ENCODE measurements at regions not wholly inside any gene's neighbourhood (a gene's known extent, or its start where the extent isn't known, plus 50 kb on each side); places are given as distances from the start of the nearest gene placed in this dataset.

- in situ Hi-C loops (cut with MboI; ENCODE audit: low sequenced_read_pairs) = no loop called here
- H3K27me3 ChIP-seq (ENCODE audit: low read depth) = peaks cover 5% of the 10 kb centered on the region
Observed at GRCh38 chr22:26981541-26981940, 324.2 kb downstream of the MIAT start.

GRCh38 chr22:26983311-26983710 lies 325.9 kb downstream of the MIAT start:
- no peak for DNase-seq (ENCODE audit: low spot score in 2 of 2)
- H3K4me3 ChIP-seq = no peak overlapping the region
- H3K27me3 ChIP-seq (ENCODE audit: low read depth) = peaks cover 5% of the 10 kb centered on the region
- no peaks in the 10 kb centered on the region for H3K36me3 ChIP-seq (replicated peaks)
- H3K9me3 ChIP-seq = no peaks in the 10 kb centered on the region
- H3K4me1 ChIP-seq = no peaks in the 10 kb centered on the region
- in situ Hi-C loops (cut with MboI; ENCODE audit: low sequenced_read_pairs) = no loop called here

More at GRCh38 chr22:26981541-26981940, 324.2 kb downstream of the MIAT start:
- no peak for DNase-seq (ENCODE audit: low spot score in 2 of 2)
- Histone ChIP-seq H3K36me3 (replicated peaks) (no peaks in the 10 kb centered on the region), H3K9me3 (no peaks in the 10 kb centered on the region), H3K4me3 (no peak overlapping the region), H3K4me1 (no peaks in the 10 kb centered on the region)

DNA sequence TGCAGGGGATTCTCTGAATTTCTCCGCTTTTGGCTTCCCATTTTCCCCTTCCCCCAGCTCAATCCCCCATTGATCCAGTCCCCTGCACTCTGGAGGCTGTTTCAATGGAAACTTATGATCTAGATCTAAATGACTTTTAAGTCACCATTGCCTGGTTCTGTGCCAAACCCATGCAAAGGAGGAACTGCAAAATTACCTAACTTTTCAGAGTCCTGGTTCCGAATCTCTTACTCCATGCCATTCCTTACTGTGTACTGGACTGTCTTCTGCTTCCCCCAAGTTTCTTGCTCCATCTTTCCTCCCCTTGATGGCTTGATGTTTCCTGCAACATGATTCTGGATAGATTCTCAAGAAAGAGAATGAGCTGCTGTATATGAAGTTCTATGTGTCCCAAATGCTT lies 327.8 kb downstream of the MIAT start:
- no peak overlapping the region for H3K4me3 ChIP-seq
- in situ Hi-C loops (cut with MboI; ENCODE audit: low sequenced_read_pairs) = no loop called here
- peaks cover 5% of the 10 kb centered on the region for H3K27me3 ChIP-seq (ENCODE audit: low read depth)
- no peaks in the 10 kb centered on the region for H3K4me1 ChIP-seq
- H3K36me3 ChIP-seq (replicated peaks) = no peaks in the 10 kb centered on the region
- no peaks in the 10 kb centered on the region for H3K9me3 ChIP-seq
- no peak for DNase-seq (ENCODE audit: low spot score in 2 of 2)

DNA sequence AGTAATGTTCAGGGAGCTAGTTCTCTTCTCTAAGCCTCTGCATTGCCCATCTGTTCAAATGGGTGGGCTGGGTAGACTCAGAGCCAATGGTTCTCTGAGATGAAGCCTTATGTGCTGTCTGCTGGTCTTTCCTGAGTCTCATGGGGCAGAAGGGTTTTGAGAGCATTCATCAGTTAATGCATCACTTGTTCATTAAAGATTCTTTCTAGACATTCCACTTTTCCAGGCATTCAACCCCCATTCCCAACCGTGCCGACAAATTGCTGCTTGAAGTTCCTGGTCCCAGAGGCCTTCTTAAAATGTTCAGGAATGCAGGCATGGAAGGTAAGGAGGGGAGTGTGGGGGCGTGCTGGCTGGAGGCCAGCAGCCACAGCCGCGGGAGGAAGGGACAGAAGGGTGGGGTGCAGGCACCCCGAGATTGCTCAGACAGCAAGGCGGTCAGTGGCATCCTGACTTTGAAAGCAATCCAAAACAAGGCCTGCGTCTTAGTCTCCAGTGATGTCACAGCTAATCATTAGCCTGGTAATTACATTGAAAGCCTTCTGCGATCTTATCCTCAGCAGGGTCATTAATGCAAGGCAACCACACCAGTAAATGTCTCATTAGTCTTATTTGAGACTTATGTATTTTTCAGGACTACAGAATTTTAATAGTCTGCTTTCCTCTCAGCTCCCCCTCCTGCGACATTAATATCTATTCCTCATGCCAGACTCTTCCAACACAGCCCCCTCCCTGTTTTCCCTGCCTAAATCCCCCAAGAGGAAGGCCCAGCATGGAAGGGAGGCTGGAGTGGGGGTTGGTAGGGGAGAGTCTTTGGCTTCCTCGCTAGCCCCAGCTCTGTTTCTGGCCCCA lies 328.8 kb downstream of the MIAT start:
- Histone ChIP-seq H3K9me3 (no peaks in the 10 kb centered on the region), H3K36me3 (replicated peaks) (no peaks in the 10 kb centered on the region), H3K27me3 (ENCODE audit: low read depth) (peaks cover 5% of the 10 kb centered on the region), H3K4me1 (no peaks in the 10 kb centered on the region), H3K4me3 (no peak overlapping the region)
- in situ Hi-C loops (cut with MboI; ENCODE audit: low sequenced_read_pairs) = no loop called here
- DNase-seq (ENCODE audit: low spot score in 2 of 2) = no peak

DNA sequence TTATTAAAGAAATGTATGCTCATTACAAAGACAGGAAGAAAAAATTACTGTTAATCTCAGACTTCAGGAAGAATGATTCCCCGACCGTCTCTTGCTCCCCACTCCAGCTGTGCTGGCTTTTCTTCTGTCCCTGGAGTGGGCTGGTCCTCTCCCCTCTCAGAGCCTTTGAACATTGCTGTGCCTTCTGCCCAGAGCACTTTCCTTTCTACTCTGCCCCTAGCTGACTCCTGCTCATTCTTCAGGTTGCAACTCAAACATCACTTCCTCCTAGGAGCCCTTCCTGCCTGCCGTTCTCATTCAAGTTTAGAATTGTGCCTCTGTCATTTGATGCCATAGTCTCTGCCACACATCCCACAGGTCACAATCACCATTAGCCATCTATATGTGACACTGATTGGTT lies 329.5 kb downstream of the MIAT start:
- no peak overlapping the region for H3K4me3 ChIP-seq
- peaks cover 5% of the 10 kb centered on the region for H3K27me3 ChIP-seq (ENCODE audit: low read depth)
- in situ Hi-C loops (cut with MboI; ENCODE audit: low sequenced_read_pairs) = no loop called here
- DNase-seq (ENCODE audit: low spot score in 2 of 2) = no peak
- no peaks in the 10 kb centered on the region for H3K36me3 ChIP-seq (replicated peaks)
- H3K4me1 ChIP-seq = no peaks in the 10 kb centered on the region
- no peaks in the 10 kb centered on the region for H3K9me3 ChIP-seq

DNA sequence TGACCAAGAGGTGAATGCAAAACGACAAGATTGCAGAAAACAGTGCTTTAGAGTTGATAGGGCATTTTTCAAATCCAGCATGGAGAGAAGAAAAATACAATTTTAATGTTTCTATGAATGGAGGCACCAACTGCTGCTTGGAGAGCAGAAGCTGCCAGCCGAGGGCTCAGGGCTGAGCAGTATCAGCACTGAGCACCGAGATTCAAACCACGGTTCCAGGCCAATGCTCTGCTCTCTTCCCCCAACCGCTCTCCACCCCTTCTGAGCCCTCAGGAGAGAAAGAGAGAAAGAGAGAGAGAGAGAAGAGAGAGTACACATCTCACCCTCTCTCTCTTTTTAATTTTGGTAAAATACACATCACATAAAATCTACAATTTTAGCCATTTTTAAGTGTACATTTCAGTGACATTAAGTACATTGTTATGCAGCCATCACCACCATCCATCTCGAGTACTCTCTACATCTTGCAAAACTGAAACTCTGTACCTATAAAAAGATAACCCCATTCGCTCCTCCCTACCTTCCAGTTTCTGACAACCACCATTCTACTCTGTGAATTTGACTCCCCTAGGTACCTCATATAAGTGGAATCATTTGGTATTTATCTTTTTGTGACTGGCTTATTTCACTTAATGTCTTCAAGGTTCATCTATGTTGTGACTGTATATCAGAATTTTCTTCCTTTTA lies 333.3 kb downstream of the MIAT start:
- Histone ChIP-seq H3K4me3 (no peak overlapping the region), H3K4me1 (no peaks in the 10 kb centered on the region), H3K36me3 (replicated peaks) (no peaks in the 10 kb centered on the region), H3K9me3 (no peaks in the 10 kb centered on the region), H3K27me3 (ENCODE audit: low read depth) (peaks cover 3% of the 10 kb centered on the region)
- in situ Hi-C loops (cut with MboI; ENCODE audit: low sequenced_read_pairs) = no loop called here
- DNase-seq (ENCODE audit: low spot score in 2 of 2) = no peak

DNA sequence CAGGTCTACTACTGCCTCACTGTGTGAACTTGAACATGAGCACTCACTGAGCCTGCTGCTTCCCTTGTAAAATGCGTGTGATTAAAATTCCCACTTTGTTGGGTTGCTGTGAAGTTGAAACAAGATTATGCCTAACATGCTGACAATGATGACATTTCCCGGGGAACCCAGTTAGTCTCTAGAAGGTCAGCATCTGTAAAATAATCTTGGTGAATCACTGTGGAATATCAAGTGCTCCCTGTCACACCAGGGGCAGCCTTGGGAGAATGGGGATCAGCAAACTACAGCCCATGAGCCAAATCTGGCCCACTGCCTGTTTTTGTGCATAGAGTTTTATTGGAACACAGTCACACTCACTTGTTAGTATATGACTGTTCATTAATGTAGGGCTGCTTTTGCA lies 335.2 kb downstream of the MIAT start:
- in situ Hi-C loops (cut with MboI; ENCODE audit: low sequenced_read_pairs) = no loop called here

DNA sequence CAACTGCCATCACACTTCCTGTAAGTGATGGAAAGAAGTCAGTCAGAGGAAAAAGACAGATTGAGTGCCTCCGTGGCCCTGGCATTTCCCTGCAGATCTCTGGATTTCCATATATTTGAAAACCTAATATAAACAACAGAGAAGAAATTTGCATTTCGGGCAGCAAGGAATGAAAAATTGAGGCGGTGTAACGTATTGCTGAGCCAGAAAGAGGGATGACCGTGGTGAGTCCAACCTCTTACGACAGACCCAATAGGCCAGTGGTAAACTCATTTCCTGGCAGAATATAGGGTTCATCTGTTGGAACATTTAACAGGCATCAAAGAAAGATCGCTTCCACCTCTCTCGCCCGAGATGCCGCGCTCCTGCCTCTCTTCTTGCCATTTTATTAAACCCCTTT lies 336.5 kb downstream of the MIAT start:
- Histone ChIP-seq H3K27me3 (ENCODE audit: low read depth) (no peaks in the 10 kb centered on the region), H3K36me3 (replicated peaks) (no peaks in the 10 kb centered on the region), H3K4me3 (no peak overlapping the region), H3K4me1 (no peaks in the 10 kb centered on the region), H3K9me3 (no peaks in the 10 kb centered on the region)
- DNase-seq (ENCODE audit: low spot score in 2 of 2) = no peak
- in situ Hi-C loops (cut with MboI; ENCODE audit: low sequenced_read_pairs) = no loop called here

More for the DNA sequence above, 335.2 kb downstream of the MIAT start:
- H3K9me3 ChIP-seq = no peaks in the 10 kb centered on the region
- no peaks in the 10 kb centered on the region for H3K27me3 ChIP-seq (ENCODE audit: low read depth)
- no peaks in the 10 kb centered on the region for H3K36me3 ChIP-seq (replicated peaks)
- no peaks in the 10 kb centered on the region for H3K4me1 ChIP-seq
- no peak overlapping the region for H3K4me3 ChIP-seq
- no peak for DNase-seq (ENCODE audit: low spot score in 2 of 2)

- DNase-seq (ENCODE audit: low spot score in 2 of 2) = no peak
- in situ Hi-C loops (cut with MboI; ENCODE audit: low sequenced_read_pairs) = no loop called here
- Histone ChIP-seq H3K4me3 (no peak overlapping the region), H3K4me1 (no peaks in the 10 kb centered on the region), H3K36me3 (replicated peaks) (no peaks in the 10 kb centered on the region), H3K9me3 (no peaks in the 10 kb centered on the region), H3K27me3 (ENCODE audit: low read depth) (no peaks in the 10 kb centered on the region)
Observed at GRCh38 chr22:26994801-26995200, 337.4 kb downstream of the MIAT start.

GRCh38 chr22:26995235-26995634 lies 337.8 kb downstream of the MIAT start:
- no peaks in the 10 kb centered on the region for H3K36me3 ChIP-seq (replicated peaks)
- no peaks in the 10 kb centered on the region for H3K4me1 ChIP-seq
- no peak for DNase-seq (ENCODE audit: low spot score in 2 of 2)
- in situ Hi-C loops (cut with MboI; ENCODE audit: low sequenced_read_pairs) = no loop called here
- no peak overlapping the region for H3K4me3 ChIP-seq
- H3K27me3 ChIP-seq (ENCODE audit: low read depth) = no peaks in the 10 kb centered on the region
- H3K9me3 ChIP-seq = no peaks in the 10 kb centered on the region

DNA sequence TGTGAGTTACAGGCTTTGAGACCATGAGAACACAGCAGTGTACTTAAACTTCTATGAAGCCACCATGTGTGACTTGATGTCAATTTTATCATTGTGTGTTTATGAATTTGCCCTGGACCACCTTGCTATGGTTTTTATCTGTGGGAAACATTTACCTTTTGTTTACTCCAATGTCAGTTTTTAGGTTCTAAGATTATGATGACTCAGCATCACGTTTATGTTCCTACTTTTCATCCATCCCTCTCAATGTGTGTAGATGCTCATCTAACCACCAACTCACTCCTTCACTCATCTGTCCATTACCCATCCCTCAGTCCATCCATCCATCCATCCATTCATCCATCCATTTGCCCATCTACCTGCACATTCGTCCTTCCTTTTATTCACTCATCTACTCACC lies 338.8 kb downstream of the MIAT start:
- Histone ChIP-seq H3K36me3 (replicated peaks) (no peaks in the 10 kb centered on the region), H3K9me3 (no peaks in the 10 kb centered on the region), H3K4me3 (no peak overlapping the region), H3K27me3 (ENCODE audit: low read depth) (no peaks in the 10 kb centered on the region), H3K4me1 (no peaks in the 10 kb centered on the region)
- in situ Hi-C loops (cut with MboI; ENCODE audit: low sequenced_read_pairs) = no loop called here
- no peak for DNase-seq (ENCODE audit: low spot score in 2 of 2)

GRCh38 chr22:26998129-26998528 lies 340.7 kb downstream of the MIAT start:
- H3K27me3 ChIP-seq (ENCODE audit: low read depth) = no peaks in the 10 kb centered on the region
- H3K4me1 ChIP-seq = no peaks in the 10 kb centered on the region
- no peaks in the 10 kb centered on the region for H3K36me3 ChIP-seq (replicated peaks)
- DNase-seq (ENCODE audit: low spot score in 2 of 2) = no peak
- H3K9me3 ChIP-seq = no peaks in the 10 kb centered on the region
- in situ Hi-C loops (cut with MboI; ENCODE audit: low sequenced_read_pairs) = no loop called here
- H3K4me3 ChIP-seq = no peak overlapping the region

GRCh38 chr22:26998716-26999115 lies 341.3 kb downstream of the MIAT start:
- H3K4me1 ChIP-seq = no peaks in the 10 kb centered on the region
- no peak for DNase-seq (ENCODE audit: low spot score in 2 of 2)
- in situ Hi-C loops (cut with MboI; ENCODE audit: low sequenced_read_pairs) = no loop called here
- no peaks in the 10 kb centered on the region for H3K36me3 ChIP-seq (replicated peaks)
- H3K9me3 ChIP-seq = no peaks in the 10 kb centered on the region
- no peaks in the 10 kb centered on the region for H3K27me3 ChIP-seq (ENCODE audit: low read depth)
- H3K4me3 ChIP-seq = no peak overlapping the region

- no peak overlapping the region for H3K4me3 ChIP-seq
- H3K9me3 ChIP-seq = no peaks in the 10 kb centered on the region
- no peaks in the 10 kb centered on the region for H3K4me1 ChIP-seq
- peaks cover 5% of the 10 kb centered on the region; the same call in 1 of the 2 replicates for H3K27me3 ChIP-seq (ENCODE audit: low read depth)
- no peaks in the 10 kb centered on the region for H3K36me3 ChIP-seq (replicated peaks)
- in situ Hi-C loops (cut with MboI; ENCODE audit: low sequenced_read_pairs) = no loop called here
- no peak for DNase-seq (ENCODE audit: low spot score in 2 of 2)
Observed at GRCh38 chr22:27003297-27003696, 345.9 kb downstream of the MIAT start.
